ENCODE measurements at regions not wholly inside any gene's neighbourhood (a gene's known extent, or its start where the extent isn't known, plus 50 kb on each side); places are given as distances from the start of the nearest gene placed in this dataset.
"Not testable (repeated sequence)": the region's sequence is repeated elsewhere in the genome, so short reads cannot be mapped to it uniquely, and the experiment has no call there.

GRCh38 chr5:40356248-40356647, 323.5 kb upstream of the PTGER4 start:
- in situ Hi-C loops (cut with MboI; ENCODE audit: low sequenced_read_pairs), result no loop called here

GRCh38 chr5:40355846-40356245, 323.9 kb upstream of the PTGER4 start:
- in situ Hi-C loops (cut with MboI; ENCODE audit: low sequenced_read_pairs), result no loop called here

DNA sequence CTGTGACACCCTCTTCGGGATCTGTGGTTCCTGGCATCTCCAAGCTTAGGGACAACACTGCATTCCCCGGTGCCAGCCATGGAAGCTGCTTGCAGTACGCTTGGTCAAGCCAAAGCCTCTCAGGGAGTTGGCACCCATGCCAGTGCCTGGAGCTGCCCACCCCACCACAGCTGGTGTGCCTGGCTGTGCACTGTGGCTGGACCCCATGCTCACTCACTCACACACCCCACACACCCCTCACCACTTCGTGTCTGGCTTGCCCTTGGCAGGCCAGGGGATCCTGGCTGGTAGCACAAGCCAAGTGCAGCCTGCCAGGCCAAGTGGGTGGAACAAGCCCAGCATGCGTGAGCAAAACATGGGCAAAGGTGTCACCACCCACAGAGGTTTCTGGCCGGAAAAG, 324.5 kb upstream of the PTGER4 start:
- in situ Hi-C loops (cut with MboI; ENCODE audit: low sequenced_read_pairs), result no loop called here

- in situ Hi-C loops (cut with MboI; ENCODE audit: low sequenced_read_pairs), result no loop called here
Measured at GRCh38 chr5:40354171-40354570, 325.5 kb upstream of the PTGER4 start.

DNA sequence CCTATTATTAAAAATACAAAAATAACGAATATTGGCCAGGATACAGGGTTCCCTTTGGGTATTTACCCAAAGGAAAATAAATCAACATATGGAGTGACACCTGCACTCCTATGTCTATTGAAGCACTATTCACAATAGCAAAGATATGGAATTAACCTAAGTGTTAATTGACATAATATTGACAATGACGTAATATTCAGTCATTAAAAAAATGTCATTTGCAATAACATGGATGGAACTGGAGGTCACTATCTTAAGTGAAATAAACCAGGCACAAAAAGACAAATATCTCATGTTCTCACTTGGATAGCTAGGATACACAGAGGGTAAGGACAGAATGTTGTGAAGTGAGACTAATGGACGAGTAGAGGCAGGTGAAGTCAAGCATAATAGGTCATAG, 326.3 kb upstream of the PTGER4 start:
- in situ Hi-C loops (cut with MboI; ENCODE audit: low sequenced_read_pairs), result no loop called here

DNA sequence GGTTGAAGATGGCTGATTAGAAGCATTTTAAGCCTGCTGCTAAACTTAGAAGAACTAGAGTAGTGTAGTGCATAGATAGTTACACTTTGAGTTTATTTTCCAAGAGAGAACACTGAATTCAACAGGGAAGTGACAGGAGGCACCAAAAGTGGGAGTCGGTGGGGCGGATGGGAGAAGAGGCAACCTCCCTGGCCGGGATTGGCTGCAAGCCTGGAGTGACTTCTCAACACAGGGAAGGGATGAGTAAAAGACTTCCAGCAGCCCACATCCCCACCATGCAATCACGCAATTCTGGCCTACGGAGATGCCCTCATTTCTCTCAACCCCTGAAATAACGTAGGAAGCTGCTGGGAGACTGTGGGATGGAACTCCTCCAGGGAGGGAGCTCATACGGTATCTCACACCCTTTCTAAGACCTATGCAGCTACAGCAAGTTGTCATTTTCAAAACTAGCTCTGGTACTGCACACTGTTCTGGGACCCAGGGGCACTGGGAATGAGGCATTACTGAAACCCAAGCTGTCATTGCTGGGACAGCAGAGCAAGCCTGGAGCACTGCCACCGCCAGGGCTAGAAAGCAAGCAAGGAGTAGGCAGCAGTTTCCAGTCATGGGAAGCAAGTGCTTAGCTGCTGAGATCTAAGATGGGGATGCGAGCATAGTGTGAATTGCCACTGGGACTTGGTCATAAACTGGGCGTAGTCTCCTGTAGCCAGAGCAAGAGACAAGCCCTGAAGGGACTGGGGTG, 331.6 kb upstream of the PTGER4 start:
- in situ Hi-C loops (cut with MboI; ENCODE audit: low sequenced_read_pairs), result no loop called here

DNA sequence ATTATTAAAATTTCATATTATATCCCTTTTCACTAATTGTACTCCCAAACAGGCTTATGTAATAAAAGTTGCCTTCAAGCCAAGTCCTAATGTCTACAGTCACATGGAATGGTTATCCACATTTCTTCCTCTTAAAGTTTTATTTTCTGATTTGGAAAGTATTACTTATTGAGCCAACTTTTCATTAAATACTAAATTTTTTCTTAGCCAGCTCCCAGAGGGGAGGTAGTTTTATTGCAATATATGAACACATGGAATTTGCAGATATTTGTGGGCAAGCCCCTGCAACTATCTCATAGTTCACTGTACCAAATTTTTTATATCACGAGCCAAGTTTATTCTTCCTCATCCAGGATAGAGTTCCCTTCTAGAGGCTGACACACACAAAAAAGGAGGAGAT, 332.8 kb upstream of the PTGER4 start:
- in situ Hi-C loops (cut with MboI; ENCODE audit: low sequenced_read_pairs), result no loop called here

GRCh38 chr5:40338434-40338833, 341.3 kb upstream of the PTGER4 start:
- in situ Hi-C loops (cut with MboI; ENCODE audit: low sequenced_read_pairs), result not testable (repeated sequence)

DNA sequence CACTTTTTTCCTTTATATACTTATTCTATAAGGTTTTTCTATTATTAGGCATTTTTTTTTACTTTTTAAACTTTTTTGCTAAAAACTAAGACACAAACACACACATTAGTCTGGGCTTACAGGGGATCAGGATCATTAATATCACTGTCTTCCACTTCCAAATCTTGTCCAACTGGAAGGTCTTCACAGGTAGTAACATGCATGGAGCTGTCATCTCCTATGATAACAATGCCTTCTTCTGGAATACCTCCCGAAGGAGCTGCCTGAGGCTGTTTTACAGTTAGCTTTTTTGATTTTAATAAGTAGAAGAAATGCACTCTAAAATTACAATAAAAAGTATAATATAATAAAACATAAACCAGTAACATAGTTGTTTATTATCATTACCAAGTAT, 345.5 kb upstream of the PTGER4 start:
- in situ Hi-C loops (cut with MboI; ENCODE audit: low sequenced_read_pairs), result no loop called here

- in situ Hi-C loops (cut with MboI; ENCODE audit: low sequenced_read_pairs), result no loop called here
Measured at GRCh38 chr5:40333459-40334241, 346.1 kb upstream of the PTGER4 start.

DNA sequence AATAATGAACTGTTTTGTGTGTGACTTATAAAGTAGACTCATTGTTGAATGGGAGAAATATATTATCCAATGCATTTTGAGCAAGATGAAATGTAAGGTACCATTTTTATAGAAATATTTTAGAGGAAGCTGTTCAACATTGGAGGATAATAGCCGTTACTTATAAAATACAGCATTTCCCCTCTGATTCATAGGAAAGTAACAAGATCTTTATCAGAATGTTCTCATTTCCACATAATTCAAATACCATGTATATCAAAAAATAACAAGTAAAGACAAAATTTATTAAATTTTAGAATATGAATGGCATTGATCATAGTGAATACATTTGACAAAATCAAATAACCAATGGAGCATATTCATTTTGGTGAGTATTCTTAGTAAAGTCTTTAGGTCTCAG, 346.7 kb upstream of the PTGER4 start:
- in situ Hi-C loops (cut with MboI; ENCODE audit: low sequenced_read_pairs), result no loop called here

DNA sequence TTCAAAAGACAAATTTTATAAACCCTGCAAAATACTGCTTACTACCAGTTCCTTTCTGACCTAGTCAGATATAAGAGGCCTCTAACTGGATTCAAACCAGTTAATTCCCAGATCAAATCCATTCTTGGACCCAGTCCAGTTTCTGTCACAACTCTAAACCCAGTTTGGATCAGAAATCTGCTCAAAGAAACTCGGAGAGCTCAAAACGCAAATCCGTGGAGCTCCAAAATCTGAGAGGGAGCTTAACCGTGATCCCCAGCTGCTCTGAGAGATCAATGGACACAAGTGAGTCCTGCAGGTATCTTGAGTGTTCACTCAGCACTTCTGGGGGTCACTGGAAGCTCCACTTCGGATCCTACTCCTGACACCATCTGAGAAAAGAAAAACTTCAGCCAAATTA, 348.1 kb upstream of the PTGER4 start:
- in situ Hi-C loops (cut with MboI; ENCODE audit: low sequenced_read_pairs), result no loop called here

DNA sequence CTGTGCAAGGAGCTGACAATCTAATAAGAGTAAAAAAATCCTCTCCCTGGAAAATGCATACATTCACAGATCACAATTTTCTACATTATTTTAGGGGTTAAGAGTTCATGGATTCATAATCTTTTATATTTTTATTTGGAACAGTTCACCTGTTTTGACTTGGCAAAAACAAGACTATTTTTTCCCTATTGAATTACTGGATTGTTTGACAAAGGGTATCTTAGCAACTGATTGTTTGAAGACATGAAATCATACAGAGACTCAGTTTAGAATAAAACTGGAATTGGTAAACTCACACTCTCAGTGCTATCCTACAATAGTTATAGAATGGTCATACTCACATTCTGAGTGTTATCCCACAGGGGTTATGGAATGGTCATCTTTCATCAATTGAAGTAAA, 358.2 kb upstream of the PTGER4 start:
- in situ Hi-C loops (cut with MboI; ENCODE audit: low sequenced_read_pairs), result no loop called here

DNA sequence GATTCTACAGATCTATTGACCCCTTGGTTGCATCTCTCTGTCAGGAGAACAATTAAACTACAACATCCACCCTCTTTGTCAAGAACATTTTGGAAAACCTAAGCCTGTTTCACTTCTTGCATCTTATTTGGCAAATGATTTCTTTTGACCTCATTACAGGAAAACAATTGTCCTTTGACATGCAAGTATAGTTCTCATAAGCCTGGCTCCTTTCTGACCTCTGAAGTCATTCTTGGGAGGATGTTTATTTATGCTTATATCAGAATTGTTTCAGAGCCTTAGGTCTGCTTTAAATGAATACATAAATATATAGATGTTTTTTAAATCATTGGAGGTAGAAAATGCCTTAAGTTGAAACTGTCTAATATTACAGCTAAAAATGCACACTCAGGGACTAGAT, 361.3 kb upstream of the PTGER4 start:
- in situ Hi-C loops (cut with MboI; ENCODE audit: low sequenced_read_pairs), result no loop called here

DNA sequence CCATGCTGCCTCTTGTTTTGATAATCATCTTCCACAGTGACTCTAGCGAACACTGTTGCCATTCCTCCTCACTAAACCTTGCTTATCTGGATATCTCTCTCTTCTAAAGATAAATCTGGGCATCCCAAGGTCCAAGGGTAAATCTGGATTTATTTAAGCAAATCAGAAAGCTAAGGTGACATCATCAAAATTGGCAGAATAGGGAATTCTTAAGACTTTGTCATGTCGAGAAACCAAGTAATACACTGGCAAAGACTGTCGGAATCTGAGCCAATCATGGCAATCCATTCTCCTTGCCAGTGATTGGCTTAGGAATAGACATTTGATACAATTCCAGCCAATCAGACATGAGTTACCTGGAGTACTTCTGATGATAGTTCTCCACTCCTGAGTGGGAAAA, 362.7 kb upstream of the PTGER4 start:
- in situ Hi-C loops (cut with MboI; ENCODE audit: low sequenced_read_pairs), result no loop called here

- in situ Hi-C loops (cut with MboI; ENCODE audit: low sequenced_read_pairs), result no loop called here
Measured at GRCh38 chr5:40315126-40315525, 364.6 kb upstream of the PTGER4 start.

DNA sequence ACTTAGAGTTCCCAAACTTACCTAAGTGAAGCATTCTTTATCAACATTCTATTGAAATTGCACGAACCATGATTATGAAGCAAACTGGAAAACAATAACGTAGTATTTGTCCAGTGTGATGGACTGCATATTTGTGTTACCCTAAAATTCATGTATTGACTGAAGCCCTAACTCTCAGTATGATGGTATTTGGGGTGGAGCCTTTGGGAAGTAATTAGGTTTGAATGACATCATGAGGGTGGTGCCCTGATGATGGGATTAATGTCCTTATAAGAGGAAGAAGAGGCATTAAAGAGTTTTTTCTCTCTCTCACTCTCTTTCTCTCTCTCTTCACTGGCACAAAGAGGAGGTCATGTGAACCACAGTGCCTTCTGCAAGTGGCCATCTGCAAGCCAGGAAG, 365.4 kb upstream of the PTGER4 start:
- in situ Hi-C loops (cut with MboI; ENCODE audit: low sequenced_read_pairs), result no loop called here

DNA sequence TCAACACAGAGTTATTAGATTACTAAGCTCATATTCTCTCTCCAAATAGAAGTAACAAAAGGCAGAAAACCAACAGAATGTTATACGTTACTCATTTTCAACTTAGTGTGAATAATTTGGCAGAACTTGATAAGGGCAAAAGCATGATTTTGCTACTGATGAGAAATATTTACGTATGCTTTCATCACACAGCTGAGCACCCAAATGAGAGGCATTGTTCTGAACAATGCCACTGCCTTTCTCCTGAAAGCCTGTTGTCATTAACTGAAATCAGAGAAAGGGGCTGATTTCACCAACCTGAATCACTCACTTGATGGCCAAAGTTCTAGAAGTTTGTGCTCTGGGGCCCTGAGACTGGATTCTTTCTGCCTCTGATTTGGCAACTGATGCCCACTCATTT, 367.5 kb upstream of the PTGER4 start:
- in situ Hi-C loops (cut with MboI; ENCODE audit: low sequenced_read_pairs), result no loop called here

DNA sequence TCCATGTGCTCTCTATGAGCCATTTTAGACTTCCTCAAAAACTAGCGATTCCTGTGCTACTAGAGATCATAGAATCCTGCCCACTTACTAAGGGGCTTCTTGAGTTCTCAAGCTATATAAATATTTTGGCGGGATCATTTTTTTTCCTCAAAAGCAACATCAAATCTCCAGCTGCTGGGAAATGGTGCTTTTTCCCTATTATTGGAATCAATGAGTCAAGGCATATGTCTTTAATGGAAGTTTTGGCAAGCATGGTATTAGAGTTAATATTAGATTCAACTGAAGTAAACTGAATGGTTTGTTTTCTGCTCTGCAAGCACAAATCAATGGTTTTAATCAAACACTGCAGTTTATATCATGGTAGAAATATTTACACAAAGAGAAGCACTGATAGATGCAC, 369.9 kb upstream of the PTGER4 start:
- in situ Hi-C loops (cut with MboI; ENCODE audit: low sequenced_read_pairs), result no loop called here

- in situ Hi-C loops (cut with MboI; ENCODE audit: low sequenced_read_pairs), result no loop called here
Measured at GRCh38 chr5:40308867-40309266, 370.8 kb upstream of the PTGER4 start.

- in situ Hi-C loops (cut with MboI; ENCODE audit: low sequenced_read_pairs), result no loop called here
Measured at GRCh38 chr5:40307920-40308319, 371.8 kb upstream of the PTGER4 start.

GRCh38 chr5:40306869-40307487, 372.7 kb upstream of the PTGER4 start:
- in situ Hi-C loops (cut with MboI; ENCODE audit: low sequenced_read_pairs), result no loop called here

Data from HL-60/S4 treated with retinoic acid at 250 ng/mL for 4 days and 3 days (cell line).